ENCODE measurements at regions not wholly inside any gene's neighbourhood (a gene's known extent, or its start where the extent isn't known, plus 50 kb on each side); places are given as distances from the start of the nearest gene placed in this dataset.

DNA sequence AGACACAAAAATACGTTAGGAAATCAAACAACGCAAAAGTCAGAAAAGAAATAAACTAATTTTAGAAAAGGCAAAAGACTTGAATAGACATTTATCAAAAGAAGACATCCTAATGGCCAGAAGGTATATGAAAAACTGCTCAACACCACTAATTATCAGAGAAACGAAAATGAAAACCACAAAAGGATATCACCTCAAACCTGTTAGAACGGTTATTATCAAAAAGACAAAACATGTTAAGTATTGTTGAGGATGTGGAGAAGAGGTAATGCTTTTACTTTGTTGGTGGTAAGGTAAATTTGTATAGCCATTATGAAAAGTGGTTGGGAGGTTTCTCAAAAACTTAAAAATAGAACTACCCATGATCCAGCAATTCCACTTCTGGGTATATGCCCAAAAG lies 230.0 kb upstream of the RGMB start (continued):
- TF ChIP-seq CHD7 (IDR thresholded peaks at IDR 0.05; ENCODE audit: insufficient replicate concordance, low read length) (no peak), TAF7 (optimal IDR thresholded peaks at IDR 0.05; ENCODE audit: borderline replicate concordance, low read depth, low read length) (no peak), TCF12 (IDR thresholded peaks at IDR 0.05; ENCODE audit: low read depth, low read length) (no peak), SIRT6 (IDR thresholded peaks at IDR 0.05; ENCODE audit: low read length) (no peak), SUZ12 (IDR thresholded peaks at IDR 0.05; ENCODE audit: low read length) (no peak)

Measured in H1 (cell line).